Heart left ventricle (tissue), 16 donors: ENCODE measurements at regions not wholly inside any gene's neighbourhood (a gene's known extent, or its start where the extent isn't known, plus 50 kb on each side); places are given as distances from the start of the nearest gene placed in this dataset.

Experiments used
- ATAC-seq, 4 donors: fragments of 200-7000 bp; cut with Tn5 transposase; one replicate each; pipeline ENCODE4 v1.9.1; 2020 to 2022; ENCODE audit warnings: moderate library complexity in 4 of 4, mild to moderate bottlenecking in 3 of 4, moderate number of reproducible peaks in 1 of 4
- DNase-seq, 5 donors: peaks; one replicate each; pipeline ENCODE4 v3.0.0-alpha.2; 2020
- H3K27ac ChIP-seq, 12 donors: fragments of 200-600 bp; sonication (generic) in 4 of 12; one replicate each; pipeline versions ENCODE4 v1.5.0 to v1.8.0; 2016 to 2022; ENCODE audit warnings: mild to moderate bottlenecking in 2 of 12
- H3K27me3 ChIP-seq, 9 donors: fragments of 200-600 bp; sonication (generic) in 2 of 9; one replicate each; pipeline versions ENCODE4 v1.5.1 to v1.8.0; 2016 to 2022; ENCODE audit warnings: mild to moderate bottlenecking in 3 of 9
- H3K36me3 ChIP-seq, 9 donors: fragments of 200-600 bp; sonication (generic) in 2 of 9; one replicate each; pipeline versions ENCODE4 v1.5.0 to v1.8.0; 2018 to 2022; ENCODE audit warnings: mild to moderate bottlenecking in 2 of 9
- H3K4me1 ChIP-seq, 12 donors: fragments of 200-600 bp; sonication (generic) in 4 of 12; one replicate each; pipeline versions ENCODE4 v1.5.0 to v1.8.0; 2016 to 2022; ENCODE audit warnings: mild to moderate bottlenecking in 3 of 12
- H3K4me3 ChIP-seq, 12 donors: fragments of 200-600 bp; sonication (generic) in 4 of 12; one replicate each; pipeline versions ENCODE4 v1.5.0 to v1.8.0; 2017 to 2022; ENCODE audit warnings: mild to moderate bottlenecking in 9 of 12, moderate library complexity in 4 of 12
- H3K9me3 ChIP-seq, 12 donors: fragments of 200-600 bp; sonication (generic) in 4 of 12; one replicate each; pipeline versions ENCODE4 v1.5.0 to v1.8.0; 2016 to 2022; ENCODE audit warnings: mild to moderate bottlenecking in 1 of 12
- POLR2A ChIP-seq, 2 donors: fragments of 450-650 bp; IDR thresholded peaks; one replicate each; pipeline ENCODE4 v1.6.1; 2017; ENCODE audit warnings: antibody characterized with exemption in 2 of 2, mild to moderate bottlenecking in 2 of 2, moderate library complexity in 2 of 2
- WGBS, 4 donors: extraction: QIAGEN DNeasy Blood & Tissue Kit in 2 of 4; methylation state at CpG; one replicate each; pipeline versions ENCODE4 v1.1.5 to v1.1.7; 2013 to 2018; 5-methylcytosine and 5-hydroxymethylcytosine counted together
- intact Hi-C, 10 donors: fragments of 100-400 bp; cut with DNase I; formaldehyde crosslinking; loops; one replicate each; pipeline versions ENCODE4 v1.11.1 to v1.14.2; 2022
- TF ChIP-seq, protein P1 (sequence below), 12 donors: fragments of 200-600 bp; sonication (generic) in 4 of 12; IDR thresholded peaks; one replicate each; pipeline versions ENCODE4 v1.5.0 to v1.8.0; 2018 to 2022; ENCODE audit warnings: antibody characterized with exemption in 12 of 12, mild to moderate bottlenecking in 5 of 12
- donor health status: ischemic (EF 13 %, LVEDD 7.1; RV severe dilation, severe dysfunction).
- donor health status: healthy with polysubstance abuse.
- donor health status: DM: no; HTN: yes; CAD: no.
- donor health status: DM: no; HTN: no; CAD: no.
- donor health status: ischemic (EF 25% LVEDD 6.9; RV normal size, moderate dysfunction).
- donor health status: ischemic (EF 25% LVEDD 5.7; RV mildly dilated, moderate dysfunction).
- donor health status: healthy.
- donor health status: DM: yes; HTN: yes; CAD: no.
- donor health status: ischemic (EF 35%, LVEDD 5.7; RV mildly dilated, moderate dysfunction).
- donor health status: nonischemic (EF 11% LVEDD 7.7; RV severe dilation, severe dysfunction).
- donor health status: DM: yes; HTN: yes; CAD: no.
- donor health status: PGD.
- donor health status: ischemic (EF 29% LVEDD 5.4; RV normal size, mild dysfunction).
- donor health status: nonischemic (EF 23%, LVEDD 6.1; RV moderate dilation, normal function).

DNA sequence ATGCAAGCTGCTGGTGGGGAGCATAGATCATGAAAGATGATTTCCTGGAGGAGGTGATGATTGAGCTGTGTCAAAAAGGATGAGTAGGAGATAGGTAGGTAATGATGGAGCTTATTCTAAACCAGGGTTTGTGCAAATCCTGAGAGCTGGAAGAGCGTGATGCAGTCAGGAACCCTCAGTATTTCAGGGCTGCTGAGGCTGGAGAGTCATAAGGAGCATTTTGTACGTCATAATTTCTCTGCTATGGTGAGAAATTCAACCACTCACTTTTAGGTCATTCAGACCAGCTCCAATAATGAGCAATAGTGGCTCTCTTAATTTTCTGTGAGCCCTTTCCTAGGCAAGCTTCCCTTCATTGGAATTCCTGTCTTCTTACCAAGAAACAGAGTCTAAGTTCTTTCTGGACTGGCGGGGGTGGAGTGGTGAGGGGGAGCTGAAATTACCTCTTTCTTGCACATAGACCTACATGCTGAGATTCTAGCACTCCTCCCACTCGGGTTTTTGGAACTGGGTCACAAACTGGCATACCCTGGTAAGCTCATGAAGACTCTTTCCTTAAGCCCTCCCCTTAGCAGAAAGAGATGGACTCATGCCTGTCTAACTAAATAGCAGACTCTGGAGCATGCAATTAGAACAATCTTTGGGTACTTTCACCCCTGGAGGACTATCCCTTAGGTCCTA, 62.2 kb upstream of the MYCBP2 start:
- Histone ChIP-seq H3K27ac (no peak overlapping the region), H3K36me3 (no peaks in the 10 kb centered on the region), H3K4me3 (no peak overlapping the region), H3K27me3 (no peaks in the 10 kb centered on the region), H3K4me1 (peaks cover 0 to 18% (median 0%) of the 10 kb centered on the region in 12 donors), H3K9me3 (peaks cover 0 to 7% (median 0%) of the 10 kb centered on the region in 12 donors)
- 50 to 72% (median 63%) methylated on average over 4 of the region's 4 CpGs for WGBS, 4 donors
- no peak for ATAC-seq
- TF ChIP-seq POLR2A (IDR thresholded peaks at IDR 0.05): no peak
- intact Hi-C loops: no loop called here
- DNase-seq: no peak

DNA sequence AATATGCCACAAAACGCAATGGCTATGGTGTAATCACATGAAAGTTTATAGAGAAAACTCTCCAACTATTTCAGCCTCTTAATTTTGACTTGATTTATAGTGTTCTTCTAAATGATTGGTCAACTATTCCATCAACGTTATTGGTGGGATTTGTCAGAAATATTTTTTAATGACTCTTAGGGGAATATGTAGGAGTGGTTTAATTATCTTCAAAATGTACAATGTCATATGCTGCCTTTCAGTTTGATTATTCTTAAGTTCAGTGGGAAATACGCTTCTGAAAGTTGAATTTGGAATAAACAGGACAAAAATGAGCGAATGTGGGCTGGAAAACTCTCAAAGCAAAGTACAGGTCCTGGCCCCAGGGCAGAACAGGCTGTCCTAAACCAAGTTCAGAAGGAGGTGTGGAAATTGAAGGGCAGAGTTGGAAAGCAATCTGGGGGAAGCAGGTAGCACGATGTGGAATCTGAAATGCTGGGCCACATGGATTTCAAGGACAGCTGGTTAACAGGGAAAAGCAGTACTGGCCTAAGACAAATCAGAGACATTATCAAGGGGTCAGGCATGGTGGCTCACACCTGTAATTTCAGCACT, 60.8 kb upstream of the MYCBP2 start:
- ATAC-seq (peak in 2 of 4 donors; percentile 7 to 34), DNase-seq (no peak)
- 61 to 74% (median 66%) methylated on average over 5 of the region's 5 CpGs for WGBS, 4 donors
- TF ChIP-seq POLR2A (IDR thresholded peaks at IDR 0.05): no peak
- TF ChIP-seq, protein P1, sequence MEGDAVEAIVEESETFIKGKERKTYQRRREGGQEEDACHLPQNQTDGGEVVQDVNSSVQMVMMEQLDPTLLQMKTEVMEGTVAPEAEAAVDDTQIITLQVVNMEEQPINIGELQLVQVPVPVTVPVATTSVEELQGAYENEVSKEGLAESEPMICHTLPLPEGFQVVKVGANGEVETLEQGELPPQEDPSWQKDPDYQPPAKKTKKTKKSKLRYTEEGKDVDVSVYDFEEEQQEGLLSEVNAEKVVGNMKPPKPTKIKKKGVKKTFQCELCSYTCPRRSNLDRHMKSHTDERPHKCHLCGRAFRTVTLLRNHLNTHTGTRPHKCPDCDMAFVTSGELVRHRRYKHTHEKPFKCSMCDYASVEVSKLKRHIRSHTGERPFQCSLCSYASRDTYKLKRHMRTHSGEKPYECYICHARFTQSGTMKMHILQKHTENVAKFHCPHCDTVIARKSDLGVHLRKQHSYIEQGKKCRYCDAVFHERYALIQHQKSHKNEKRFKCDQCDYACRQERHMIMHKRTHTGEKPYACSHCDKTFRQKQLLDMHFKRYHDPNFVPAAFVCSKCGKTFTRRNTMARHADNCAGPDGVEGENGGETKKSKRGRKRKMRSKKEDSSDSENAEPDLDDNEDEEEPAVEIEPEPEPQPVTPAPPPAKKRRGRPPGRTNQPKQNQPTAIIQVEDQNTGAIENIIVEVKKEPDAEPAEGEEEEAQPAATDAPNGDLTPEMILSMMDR (IDR thresholded peaks at IDR 0.05): no peak
- H3K4me1 ChIP-seq: peaks cover 0 to 18% (median 0%) of the 10 kb centered on the region in 12 donors
- H3K9me3 ChIP-seq: peaks cover 0 to 7% (median 0%) of the 10 kb centered on the region in 12 donors
- H3K27me3 ChIP-seq: peaks cover 0 to 2% (median 0%) of the 10 kb centered on the region in 9 donors
- intact Hi-C loops: no loop called here
- H3K36me3 ChIP-seq: no peaks in the 10 kb centered on the region
- peak overlapping the region in 5 of 12 donors; percentile 14 to 59 (median 33) for H3K27ac ChIP-seq
- no peak overlapping the region for H3K4me3 ChIP-seq

DNA sequence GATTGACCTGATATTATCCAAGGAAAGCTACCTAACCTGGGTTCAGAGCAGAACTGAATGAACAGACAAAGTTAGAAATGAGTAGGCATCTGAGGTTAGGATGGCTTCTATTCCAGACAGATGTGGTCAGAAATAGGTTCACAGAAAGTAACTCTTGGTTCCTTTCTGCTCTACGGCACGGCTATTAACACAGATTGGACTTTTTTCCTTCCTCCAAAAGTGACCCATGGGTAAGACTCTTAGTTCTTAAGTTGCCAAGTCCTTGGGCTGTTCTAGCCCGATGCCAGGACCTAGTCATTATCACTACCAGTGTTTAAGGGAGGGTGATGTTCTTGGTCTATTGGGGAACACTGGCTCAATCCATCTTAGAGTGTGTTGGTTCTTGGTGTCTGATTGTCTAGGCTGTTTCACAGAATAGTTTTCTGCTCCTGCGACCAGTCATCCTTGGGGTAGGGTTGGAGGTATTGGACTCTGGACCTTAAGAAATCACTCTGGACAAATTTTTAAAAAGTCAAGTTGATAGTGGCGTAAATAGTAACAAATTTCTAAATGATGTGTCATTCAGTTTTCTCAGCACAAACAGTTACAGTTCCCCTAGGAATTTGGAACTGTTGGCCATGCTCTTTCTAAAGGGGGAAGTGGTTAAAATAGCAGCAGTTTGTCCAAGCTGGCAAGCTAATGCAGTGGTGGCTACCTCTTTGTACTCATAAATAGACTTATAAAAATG, 60.1 kb upstream of the MYCBP2 start:
- DNase-seq: no peak

DNA sequence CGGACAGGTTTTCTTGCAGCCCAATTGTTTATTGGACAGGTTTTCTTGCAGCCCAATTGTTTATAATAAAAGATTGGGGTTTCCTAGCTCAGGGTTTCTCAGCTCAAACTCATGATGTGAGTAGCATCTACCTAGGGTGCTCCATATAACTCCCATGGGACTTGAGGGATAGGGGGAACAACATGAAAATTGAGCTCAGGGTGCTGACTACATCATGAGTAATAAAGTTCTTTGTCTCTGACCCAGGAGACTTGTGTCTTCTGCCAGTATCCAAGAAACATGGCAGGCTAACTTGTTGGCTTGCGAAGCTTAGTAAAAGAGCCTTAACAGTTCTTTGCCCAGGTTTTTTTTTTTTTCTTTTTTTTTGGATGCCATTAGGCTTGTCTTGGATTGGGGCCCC, 59.2 kb upstream of the MYCBP2 start:
- no peak overlapping the region for H3K27ac ChIP-seq
- H3K36me3 ChIP-seq: no peaks in the 10 kb centered on the region
- H3K4me3 ChIP-seq: no peak overlapping the region
- no peak for DNase-seq
- H3K9me3 ChIP-seq: peaks cover 0 to 7% (median 0%) of the 10 kb centered on the region in 12 donors
- peaks cover 0 to 18% (median 0%) of the 10 kb centered on the region in 12 donors for H3K4me1 ChIP-seq
- peaks cover 0 to 9% (median 0%) of the 10 kb centered on the region in 9 donors for H3K27me3 ChIP-seq
- intact Hi-C loops: no loop called here
- TF ChIP-seq, protein P1 (IDR thresholded peaks at IDR 0.05): no peak
- TF ChIP-seq POLR2A (IDR thresholded peaks at IDR 0.05): no peak
- ATAC-seq: no peak
- 37 to 84% (median 74%) methylated on average over 2 of the region's 2 CpGs for WGBS, 4 donors

More for the DNA sequence above, 60.1 kb upstream of the MYCBP2 start:
- Histone ChIP-seq H3K27ac (peak overlapping the region in 6 of 12 donors; percentile 14 to 71 (median 41)), H3K4me1 (peaks cover 0 to 18% (median 0%) of the 10 kb centered on the region in 12 donors), H3K9me3 (peaks cover 0 to 7% (median 0%) of the 10 kb centered on the region in 12 donors), H3K36me3 (no peaks in the 10 kb centered on the region), H3K4me3 (no peak overlapping the region), H3K27me3 (peaks cover 0 to 9% (median 0%) of the 10 kb centered on the region in 9 donors)
- ATAC-seq: peak; percentile 64 to 82 (median 77)
- intact Hi-C loops: no loop called here
- 51 to 76% (median 63%) methylated on average over 4 to 5 of the region's 5 CpGs for WGBS, 4 donors
- no peak for TF ChIP-seq POLR2A (IDR thresholded peaks at IDR 0.05)
- TF ChIP-seq, protein P1 (IDR thresholded peaks at IDR 0.05): no peak
